DND-41 (cell line): ENCODE measurements at regions not wholly inside any gene's neighbourhood (a gene's known extent, or its start where the extent isn't known, plus 50 kb on each side); places are given as distances from the start of the nearest gene placed in this dataset.
"Not testable (repeated sequence)": the region's sequence is repeated elsewhere in the genome, so short reads cannot be mapped to it uniquely, and the experiment has no call there.

Source experiments
- ATAC-seq: fragments of 200-7000 bp; cut with Tn5 transposase; 3 replicates; pipeline ENCODE4 v1.9.1; 2021; ENCODE audit warnings: low read depth; ENCODE audit not compliant: insufficient read depth
- DNase-seq: peaks from one replicate; pipeline ENCODE4 v3.0.0-alpha.2; 2020
- H2AFZ ChIP-seq: 2 replicates; pipeline ENCODE4 v1.6.0; 2012; ENCODE audit warnings: low read depth, low read length
- H3K27ac ChIP-seq: 2 replicates; pipeline ENCODE4 v1.5.1; 2012; ENCODE audit warnings: low read length, inconsistent platforms
- H3K27me3 ChIP-seq: fragments of 200-600 bp; sonication (generic); 2 replicates; pipeline ENCODE4 v1.6.0; 2012; ENCODE audit warnings: low read length, mild to moderate bottlenecking, inconsistent platforms; ENCODE audit not compliant: insufficient read depth, poor library complexity
- H3K36me3 ChIP-seq: 2 replicates; pipeline ENCODE4 v1.5.1; 2012; ENCODE audit warnings: low read length, inconsistent platforms; ENCODE audit not compliant: insufficient read depth
- H3K4me1 ChIP-seq: 2 replicates; pipeline ENCODE4 v1.5.1; 2012; ENCODE audit warnings: mild to moderate bottlenecking, low read length; ENCODE audit not compliant: insufficient read depth
- H3K4me2 ChIP-seq: 2 replicates; pipeline ENCODE4 v1.6.0; 2012; ENCODE audit warnings: mild to moderate bottlenecking, moderate library complexity, low read length, inconsistent platforms; ENCODE audit not compliant: insufficient read depth
- H3K4me3 ChIP-seq, 2 experiments: fragments of 200-600 bp in 1 of 2; shearing (Covaris generic) in 1 of 2; 2 replicates each; pipeline ENCODE4 v1.5.1; 2012 to 2016; ENCODE audit warnings: inconsistent platforms in 2 of 2, low read length in 2 of 2, mild to moderate bottlenecking in 2 of 2, low read depth in 1 of 2, moderate library complexity in 1 of 2
- H3K79me2 ChIP-seq: 2 replicates; pipeline ENCODE4 v1.6.0; 2012; ENCODE audit warnings: low read length, inconsistent platforms; ENCODE audit not compliant: insufficient read depth
- H3K9ac ChIP-seq: 2 replicates; pipeline ENCODE4 v1.6.0; 2012; ENCODE audit warnings: low read depth, mild to moderate bottlenecking, inconsistent platforms, low read length, moderate library complexity
- H3K9me3 ChIP-seq: 2 replicates; pipeline ENCODE4 v1.5.1; 2012; ENCODE audit warnings: low read length, moderate library complexity, mild to moderate bottlenecking, inconsistent platforms; ENCODE audit not compliant: insufficient read depth, severe bottlenecking
- H4K20me1 ChIP-seq: 2 replicates; pipeline ENCODE4 v1.6.0; 2012; ENCODE audit warnings: low read length; ENCODE audit not compliant: insufficient read depth
- EZH2 ChIP-seq: IDR thresholded peaks from 3 replicates; pipeline ENCODE4 v1.6.1; 2012; ENCODE audit warnings: borderline replicate concordance, low read depth, mild to moderate bottlenecking, moderate library complexity, low read length, inconsistent platforms; ENCODE audit not compliant: severe bottlenecking
- TF ChIP-seq, protein P1 (sequence below): IDR thresholded peaks from 2 replicates; pipeline ENCODE4 v1.5.1; 2012; ENCODE audit warnings: borderline replicate concordance, low read length, moderate library complexity, mild to moderate bottlenecking; ENCODE audit not compliant: poor library complexity, severe bottlenecking; ENCODE audit errors: extremely low read depth

DNA sequence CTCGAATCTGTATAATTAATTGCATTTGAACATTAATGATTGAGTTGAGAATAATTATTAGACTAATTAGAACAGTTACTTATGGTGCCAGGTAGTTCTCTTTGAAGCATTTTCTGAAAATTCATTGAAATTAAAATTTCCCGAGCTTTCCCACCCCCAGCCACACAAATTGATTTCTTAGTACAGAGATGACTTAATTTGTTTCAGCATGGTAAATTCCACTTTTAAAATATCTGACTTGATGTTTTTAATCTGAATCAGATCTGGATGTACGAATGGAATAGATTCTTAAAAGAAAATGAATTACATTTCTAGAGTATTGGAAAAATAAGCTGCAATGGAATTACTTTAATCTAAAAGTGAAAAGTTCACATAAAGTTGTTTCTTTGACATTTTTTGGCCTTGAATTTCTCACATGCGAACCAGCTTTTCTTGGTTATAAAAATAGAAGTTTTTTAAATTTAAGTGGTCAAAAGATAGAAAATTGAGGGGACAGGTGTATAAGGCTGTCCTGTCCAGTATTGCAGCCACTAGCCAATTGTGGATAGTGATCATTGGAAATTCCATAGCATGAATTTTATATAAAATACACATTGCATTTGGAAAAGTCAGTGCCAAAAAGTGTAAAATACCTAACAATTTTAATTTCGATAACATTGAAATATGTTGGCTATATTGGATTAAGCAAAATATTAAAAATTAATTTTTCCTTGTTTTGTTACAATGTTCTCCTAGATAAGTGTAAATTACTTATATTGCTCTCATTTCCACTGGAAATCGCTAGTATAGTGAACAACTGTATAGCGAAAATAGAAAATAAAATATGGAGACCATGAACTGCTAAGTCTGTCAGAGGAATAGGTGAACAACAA is 102.9 kb downstream of the OR2B2 start:
- no peaks in the 10 kb centered on the region for H3K9me3 ChIP-seq
- no peaks in the 10 kb centered on the region for H3K27me3 ChIP-seq
- peaks cover 7% of the 10 kb centered on the region; the same call in 1 of the 2 replicates for H3K36me3 ChIP-seq
- peak overlapping the region; percentile 53 for H3K4me2 ChIP-seq
- H3K9ac ChIP-seq, result peak overlapping the region; percentile 94
- peak overlapping the region; percentile 100 for H3K27ac ChIP-seq
- peak overlapping the region; percentile 65 to 89 for H3K4me3 ChIP-seq
- peaks cover 4% of the 10 kb centered on the region for H4K20me1 ChIP-seq
- no peak overlapping the region for H2AFZ ChIP-seq
- TF ChIP-seq, protein P1, sequence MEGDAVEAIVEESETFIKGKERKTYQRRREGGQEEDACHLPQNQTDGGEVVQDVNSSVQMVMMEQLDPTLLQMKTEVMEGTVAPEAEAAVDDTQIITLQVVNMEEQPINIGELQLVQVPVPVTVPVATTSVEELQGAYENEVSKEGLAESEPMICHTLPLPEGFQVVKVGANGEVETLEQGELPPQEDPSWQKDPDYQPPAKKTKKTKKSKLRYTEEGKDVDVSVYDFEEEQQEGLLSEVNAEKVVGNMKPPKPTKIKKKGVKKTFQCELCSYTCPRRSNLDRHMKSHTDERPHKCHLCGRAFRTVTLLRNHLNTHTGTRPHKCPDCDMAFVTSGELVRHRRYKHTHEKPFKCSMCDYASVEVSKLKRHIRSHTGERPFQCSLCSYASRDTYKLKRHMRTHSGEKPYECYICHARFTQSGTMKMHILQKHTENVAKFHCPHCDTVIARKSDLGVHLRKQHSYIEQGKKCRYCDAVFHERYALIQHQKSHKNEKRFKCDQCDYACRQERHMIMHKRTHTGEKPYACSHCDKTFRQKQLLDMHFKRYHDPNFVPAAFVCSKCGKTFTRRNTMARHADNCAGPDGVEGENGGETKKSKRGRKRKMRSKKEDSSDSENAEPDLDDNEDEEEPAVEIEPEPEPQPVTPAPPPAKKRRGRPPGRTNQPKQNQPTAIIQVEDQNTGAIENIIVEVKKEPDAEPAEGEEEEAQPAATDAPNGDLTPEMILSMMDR, result no peak
- no peak for TF ChIP-seq EZH2
- DNase-seq, result no peak
- H3K79me2 ChIP-seq, result peaks cover 40% of the 10 kb centered on the region
- no peak for ATAC-seq
- peaks cover 30% of the 10 kb centered on the region for H3K4me1 ChIP-seq

DNA sequence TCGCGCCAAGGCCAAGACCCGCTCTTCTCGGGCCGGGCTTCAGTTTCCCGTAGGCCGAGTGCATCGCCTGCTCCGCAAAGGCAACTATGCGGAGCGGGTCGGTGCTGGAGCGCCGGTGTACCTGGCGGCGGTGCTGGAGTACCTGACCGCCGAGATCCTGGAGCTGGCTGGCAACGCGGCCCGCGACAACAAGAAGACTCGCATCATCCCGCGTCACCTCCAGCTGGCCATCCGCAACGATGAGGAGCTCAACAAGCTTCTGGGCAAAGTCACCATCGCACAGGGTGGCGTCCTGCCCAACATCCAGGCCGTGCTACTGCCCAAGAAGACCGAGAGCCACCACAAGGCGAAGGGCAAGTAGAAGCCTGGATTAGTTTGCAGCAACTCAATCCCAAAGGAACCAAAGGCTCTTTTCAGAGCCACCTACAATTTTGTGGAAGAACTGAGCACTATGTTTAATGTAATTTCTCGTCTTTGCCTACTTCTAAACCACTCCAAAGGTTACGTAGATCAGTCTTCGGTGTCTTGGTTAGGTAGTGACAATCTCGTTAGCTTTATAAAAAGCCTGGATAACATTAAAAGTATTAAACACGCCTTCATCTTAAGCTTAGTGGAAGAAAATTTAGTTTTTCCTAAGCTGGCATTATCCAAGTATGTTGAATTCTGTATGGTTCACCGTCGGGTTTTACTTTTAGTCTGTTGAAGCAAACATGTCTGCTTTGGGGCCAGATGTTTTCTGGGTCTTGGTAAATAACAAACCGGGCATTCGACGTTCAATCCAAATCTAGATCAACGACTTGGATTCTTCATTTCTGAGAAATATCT is 103.7 kb downstream of the OR2B2 start:
- H3K9ac ChIP-seq, result peak overlapping the region; percentile 94
- not testable (repeated sequence) for H2AFZ ChIP-seq, H4K20me1 ChIP-seq, H3K9me3 ChIP-seq, H3K36me3 ChIP-seq, H3K27me3 ChIP-seq
- DNase-seq, result peak; percentile 65
- H3K4me2 ChIP-seq, result peak overlapping the region; percentile 53
- peak; percentile 4 for ATAC-seq
- peak overlapping the region; percentile 65 to 89; a peak in 3 of 4 replicates for H3K4me3 ChIP-seq
- H3K27ac ChIP-seq, result peak overlapping the region; percentile 100
- peaks cover 30% of the 10 kb centered on the region for H3K4me1 ChIP-seq
- H3K79me2 ChIP-seq, result peaks cover 40% of the 10 kb centered on the region

DNA sequence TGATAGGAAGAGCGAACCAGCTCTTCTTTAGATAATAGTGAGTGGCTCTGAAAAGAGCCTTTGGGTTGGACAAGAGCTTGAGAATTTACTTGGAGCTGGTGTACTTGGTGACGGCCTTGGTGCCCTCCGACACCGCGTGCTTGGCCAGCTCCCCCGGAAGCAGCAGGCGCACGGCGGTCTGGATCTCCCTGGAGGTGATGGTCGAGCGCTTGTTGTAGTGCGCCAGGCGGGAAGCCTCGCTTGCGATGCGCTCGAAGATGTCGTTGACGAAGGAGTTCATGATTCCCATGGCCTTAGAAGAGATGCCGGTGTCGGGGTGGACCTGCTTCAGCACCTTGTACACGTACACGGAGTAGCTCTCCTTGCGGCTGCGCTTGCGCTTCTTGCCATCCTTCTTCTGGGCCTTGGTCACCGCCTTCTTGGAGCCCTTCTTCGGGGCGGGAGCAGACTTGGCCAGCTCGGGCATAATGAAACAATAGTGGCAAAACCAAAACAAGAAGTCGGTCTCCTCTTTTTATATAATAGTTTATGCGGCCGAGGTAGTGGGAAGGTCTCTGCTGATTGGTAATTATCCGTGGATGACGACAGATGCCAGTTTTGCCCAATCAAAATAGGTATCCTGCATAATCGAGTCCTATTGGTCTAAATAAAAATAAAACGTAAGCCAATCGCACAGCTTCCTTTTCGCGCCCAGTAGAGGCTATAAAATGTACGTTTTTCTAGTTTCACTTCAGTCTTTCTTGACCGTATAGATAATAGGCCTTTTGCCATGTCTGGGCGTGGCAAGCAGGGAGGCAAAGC is 104.6 kb downstream of the OR2B2 start:
- peak; percentile 89 for DNase-seq
- Histone ChIP-seq H3K4me1 (peaks cover 30% of the 10 kb centered on the region), H3K27ac (peak overlapping the region; percentile 87), H3K9ac (peak overlapping the region; percentile 94), H3K4me2 (peak overlapping the region; percentile 65), H3K79me2 (peaks cover 40% of the 10 kb centered on the region), H3K4me3 (peak overlapping the region; percentile 22 to 67)
- H3K27me3 ChIP-seq, H4K20me1 ChIP-seq, H3K9me3 ChIP-seq, H3K36me3 ChIP-seq, H2AFZ ChIP-seq: not testable (repeated sequence)
- ATAC-seq, result peak; percentile 61

DNA sequence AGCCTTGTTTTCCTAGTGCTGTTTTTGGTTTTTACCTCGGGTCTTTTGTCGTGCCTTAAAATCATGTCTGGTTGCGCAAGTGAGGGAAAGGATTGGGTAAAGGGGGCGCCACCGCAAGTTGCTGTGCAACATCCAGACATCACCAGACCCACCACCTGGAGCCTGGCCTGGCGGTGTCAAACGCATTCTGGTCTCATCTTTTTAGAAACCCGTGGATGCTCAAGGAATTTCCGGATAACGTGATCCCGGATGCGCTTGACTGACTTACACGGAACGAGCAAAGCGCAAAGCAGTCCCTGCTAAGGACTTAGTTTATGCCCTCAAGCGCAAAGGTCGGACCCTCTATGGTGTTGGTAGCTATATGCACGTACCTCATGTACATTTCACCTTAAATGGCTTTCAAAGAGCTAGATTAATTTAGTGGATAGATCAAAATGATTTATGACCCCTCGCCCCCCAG is 105.2 kb downstream of the OR2B2 start:
- H3K4me2 ChIP-seq, result peak overlapping the region; percentile 65

More for the DNA sequence above, 105.2 kb downstream of the OR2B2 start:
- Histone ChIP-seq H4K20me1 (peaks cover 4% of the 10 kb centered on the region), H3K79me2 (peaks cover 38% of the 10 kb centered on the region), H3K36me3 (peaks cover 7% of the 10 kb centered on the region; the same call in 1 of the 2 replicates), H3K27me3 (no peaks in the 10 kb centered on the region), H3K27ac (peak overlapping the region; percentile 87), H3K4me1 (peaks cover 26% of the 10 kb centered on the region), H2AFZ (no peak overlapping the region), H3K9ac (peak overlapping the region; percentile 91), H3K9me3 (no peaks in the 10 kb centered on the region), H3K4me3 (peak overlapping the region; percentile 22 to 67)
- ATAC-seq (peak; percentile 19), DNase-seq (peak; percentile 80)
- no peak for TF ChIP-seq EZH2
- TF ChIP-seq, protein P1, result peak; percentile 39
